Transverse colon (tissue), 4 donors: ENCODE measurements at regions not wholly inside any gene's neighbourhood (a gene's known extent, or its start where the extent isn't known, plus 50 kb on each side); places are given as distances from the start of the nearest gene placed in this dataset.

Source experiments
- DNase-seq: peaks from one replicate; pipeline ENCODE4 v3.0.0-alpha.2; 2019
- H3K27ac ChIP-seq, 4 donors: fragments of 200-600 bp; sonication (generic); 2 replicates each; pipeline ENCODE4 v1.5.1; 2016 to 2018; ENCODE audit warnings: inconsistent platforms in 4 of 4
- H3K27me3 ChIP-seq: fragments of 200-600 bp; sonication (generic); 2 replicates; pipeline ENCODE4 v1.5.1; 2017; ENCODE audit warnings: inconsistent platforms
- H3K36me3 ChIP-seq, 4 donors: fragments of 200-600 bp; sonication (generic); 2 replicates each; pipeline ENCODE4 v1.5.1; 2017 to 2019; ENCODE audit warnings: inconsistent platforms in 4 of 4
- H3K4me1 ChIP-seq, 4 donors: fragments of 200-600 bp; sonication (generic); 2 replicates each; pipeline ENCODE4 v1.5.1; 2017 to 2020; ENCODE audit warnings: inconsistent platforms in 4 of 4
- H3K4me3 ChIP-seq, 4 donors: fragments of 200-600 bp; sonication (generic); 1 replicate in 1 of 4; 2 replicates in 3 of 4; pipeline versions ENCODE4 v1.5.1 to v1.6.1; 2017 to 2019; ENCODE audit warnings: inconsistent platforms in 4 of 4
- H3K9me3 ChIP-seq, 2 donors: fragments of 200-600 bp; sonication (generic); 2 replicates each; pipeline ENCODE4 v1.5.1; 2017 to 2019; ENCODE audit warnings: inconsistent platforms in 2 of 2
- CTCF ChIP-seq, 5 experiments: fragments of 200-600 bp in 3 of 5; fragments of 450-650 bp in 2 of 5; sonication (generic) in 3 of 5; IDR thresholded peaks; 1 replicate in 2 of 5; 2 replicates in 3 of 5; pipeline ENCODE4 v1.5.1; 2016 to 2017; ENCODE audit warnings: antibody characterized with exemption in 5 of 5, inconsistent platforms in 3 of 5, mild to moderate bottlenecking in 2 of 5, moderate library complexity in 1 of 5
- EP300 ChIP-seq: sonication (generic); formaldehyde crosslinking; IDR thresholded peaks from one replicate; pipeline ENCODE4 v1.6.1; 2017; ENCODE audit warnings: antibody characterized with exemption, low read depth
- POLR2A ChIP-seq: fragments of 450-650 bp; IDR thresholded peaks from one replicate; pipeline ENCODE4 v1.6.1; 2016; ENCODE audit warnings: antibody characterized with exemption, mild to moderate bottlenecking, moderate library complexity
- POLR2AphosphoS5 ChIP-seq, 3 donors: sonication (generic); formaldehyde crosslinking; IDR thresholded peaks; one replicate each; pipeline ENCODE4 v1.6.1; 2016; ENCODE audit warnings: antibody characterized with exemption in 3 of 3
- WGBS, 2 donors: methylation state at CpG; one replicate each; pipeline ENCODE4 v1.1.5; 2018; ENCODE audit warnings: low coverage in 1 of 2; 5-methylcytosine and 5-hydroxymethylcytosine counted together
- in situ Hi-C, 4 donors: fragments of 200-750 bp; cut with MboI; loops; one replicate each; pipeline versions ENCODE4 v1.15.0 to v1.15.1; 2017; ENCODE audit warnings: low sequenced_read_pairs in 3 of 4, low pct_ligation_motif_present in 1 of 4, low pct_unique_long_range_greater_than_20kb in 1 of 4
- intact Hi-C: fragments of 100-400 bp; cut with DNase I; formaldehyde crosslinking; loops from one replicate; pipeline ENCODE4 v1.15.1; 2023; ENCODE audit warnings: low total_unique reads

DNA sequence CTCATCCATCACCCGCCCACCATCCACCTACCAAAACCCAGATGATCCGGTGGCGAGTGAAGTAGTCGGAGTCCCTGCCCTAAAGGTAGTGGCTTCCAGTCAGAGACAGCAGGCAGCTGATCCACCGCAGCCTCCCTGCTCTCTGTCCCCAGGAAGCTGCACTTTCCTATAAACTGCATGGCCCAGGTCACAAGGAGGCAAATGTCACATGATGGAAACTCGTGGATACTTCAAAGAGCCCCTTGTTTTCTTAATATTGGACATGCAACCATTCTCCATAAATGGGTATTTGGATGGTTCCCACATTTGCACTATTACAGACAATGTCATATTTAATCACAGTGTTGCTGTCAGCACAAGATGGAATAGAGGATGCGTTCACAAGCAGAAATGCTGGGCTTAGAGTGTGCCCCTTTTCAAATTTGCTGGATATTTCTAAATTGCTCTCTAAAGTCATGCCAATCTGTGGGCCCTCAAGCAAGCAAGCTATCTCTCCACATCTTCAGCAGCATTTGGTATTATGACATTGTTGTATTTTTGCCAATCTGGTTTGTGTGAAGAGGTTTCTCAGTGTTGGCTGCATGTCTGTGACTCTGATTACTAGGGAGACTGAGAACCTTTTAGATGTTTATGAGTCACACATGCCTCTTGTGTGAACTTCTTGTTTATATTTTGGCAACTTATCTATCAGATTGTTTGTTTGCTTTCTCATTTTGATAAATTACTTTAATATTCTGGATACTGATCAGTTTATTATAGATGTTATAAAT is 822.0 kb downstream of the TNS3 start:
- in situ Hi-C loops (no loop called here), intact Hi-C loops (no loop called here)
- TF ChIP-seq EP300 (no peak), POLR2AphosphoS5 (IDR thresholded peaks at IDR 0.05) (no peak), POLR2A (no peak)
- no peaks in the 10 kb centered on the region for H3K36me3 ChIP-seq
- DNase-seq = no peak
- no peaks in the 10 kb centered on the region for H3K9me3 ChIP-seq
- no peaks in the 10 kb centered on the region for H3K4me1 ChIP-seq
- no peak overlapping the region for H3K27ac ChIP-seq
- no peak overlapping the region for H3K4me3 ChIP-seq
- H3K27me3 ChIP-seq = no peaks in the 10 kb centered on the region
- WGBS, 2 donors = 85% methylated on average over 7 of the region's 7 CpGs; no CpG with 5 or more reads in 1 of the 2 donors

GRCh38 chr7:46756996-46757395 is 824.9 kb downstream of the TNS3 start:
- Histone ChIP-seq H3K27ac (no peak overlapping the region), H3K9me3 (no peaks in the 10 kb centered on the region), H3K36me3 (no peaks in the 10 kb centered on the region), H3K4me1 (peaks cover 0 to 9% (median 0%) of the 10 kb centered on the region in 4 donors), H3K4me3 (no peak overlapping the region), H3K27me3 (no peaks in the 10 kb centered on the region)
- no peak for DNase-seq
- in situ Hi-C loops (no loop called here), intact Hi-C loops (no loop called here)
- WGBS, 2 donors = 71 to 79% methylated on average over 4 of the region's 4 CpGs
- no peak for TF ChIP-seq POLR2AphosphoS5 (IDR thresholded peaks at IDR 0.05)
- TF ChIP-seq POLR2A = no peak
- TF ChIP-seq EP300 = no peak
- TF ChIP-seq CTCF (IDR thresholded peaks at IDR 0.05) = no peak

DNA sequence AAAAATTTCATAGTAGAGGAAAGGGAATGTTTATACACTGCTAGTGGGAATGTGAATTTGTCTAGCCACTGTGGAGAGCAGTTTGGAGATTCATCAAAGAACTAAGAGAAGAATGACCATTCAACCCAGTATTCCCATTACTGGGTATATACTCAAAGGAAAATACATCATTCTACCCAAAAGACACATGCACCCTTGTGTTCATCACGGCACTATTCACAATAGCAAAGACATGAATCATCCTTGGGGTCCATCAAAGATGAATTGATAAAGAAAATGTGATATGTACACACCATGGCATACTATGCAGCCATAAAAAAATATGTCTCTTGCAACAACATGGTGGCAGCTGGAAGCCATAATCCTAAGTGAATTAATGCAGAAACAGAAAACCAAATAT is 825.7 kb downstream of the TNS3 start:
- Histone ChIP-seq H3K36me3 (no peaks in the 10 kb centered on the region), H3K4me3 (no peak overlapping the region), H3K27ac (no peak overlapping the region), H3K4me1 (peaks cover 0 to 10% (median 0%) of the 10 kb centered on the region in 4 donors), H3K27me3 (no peaks in the 10 kb centered on the region), H3K9me3 (no peaks in the 10 kb centered on the region)
- WGBS, 2 donors = 43 to 84% methylated on average over 1 of the region's 1 CpG
- in situ Hi-C loops = no loop called here
- DNase-seq = no peak
- intact Hi-C loops = no loop called here
- no peak for TF ChIP-seq CTCF (IDR thresholded peaks at IDR 0.05)
- TF ChIP-seq POLR2A = no peak
- TF ChIP-seq EP300 = no peak
- no peak for TF ChIP-seq POLR2AphosphoS5 (IDR thresholded peaks at IDR 0.05)

DNA sequence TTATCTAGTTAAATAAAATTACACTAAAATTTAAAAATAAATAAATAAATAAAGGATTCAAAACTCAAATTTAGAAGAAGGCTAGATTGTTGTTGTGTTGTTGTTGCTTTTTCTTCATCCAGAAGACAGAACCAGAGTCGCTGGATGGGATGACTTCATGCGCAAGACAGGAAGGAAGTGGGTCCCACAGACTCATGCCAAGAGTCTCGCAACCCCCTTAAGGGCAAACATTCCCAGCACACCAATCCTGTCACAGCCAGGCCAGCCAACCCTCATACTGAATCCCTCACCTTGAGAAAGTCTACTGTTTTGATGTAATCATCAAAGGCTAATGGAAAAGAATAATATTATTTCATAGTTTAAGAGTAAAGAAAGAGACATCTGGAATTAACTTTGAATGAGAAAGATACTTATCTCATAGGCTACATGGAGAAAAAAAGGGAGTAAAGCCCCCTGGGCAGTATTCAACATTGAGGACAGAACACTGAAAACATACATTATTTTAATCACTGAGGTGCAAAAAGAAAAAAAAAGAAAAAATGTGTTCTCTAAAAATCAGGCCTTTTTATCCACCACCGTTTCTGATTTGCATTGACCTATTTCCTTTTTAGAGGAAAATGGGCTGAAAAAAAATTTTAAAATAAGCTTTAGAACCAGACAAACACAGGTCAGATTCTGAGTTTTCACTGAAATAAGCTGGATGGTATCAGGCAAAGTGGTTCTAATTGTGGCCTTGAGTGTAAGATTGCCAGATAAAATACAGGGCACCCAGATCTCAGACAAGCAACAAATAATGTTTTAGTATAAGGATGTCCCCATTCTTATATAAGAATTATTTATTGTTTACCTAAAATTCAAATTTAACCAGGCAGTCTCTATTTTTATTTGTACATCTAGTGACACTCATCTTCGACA is 826.5 kb downstream of the TNS3 start:
- in situ Hi-C loops = no loop called here
- TF ChIP-seq POLR2AphosphoS5 (IDR thresholded peaks at IDR 0.05) = no peak
- TF ChIP-seq CTCF (IDR thresholded peaks at IDR 0.05) = no peak
- no peak for TF ChIP-seq POLR2A
- no peak for TF ChIP-seq EP300
- no peaks in the 10 kb centered on the region for H3K9me3 ChIP-seq
- peak overlapping the region in 2 of 4 donors; percentile 6 to 33 for H3K27ac ChIP-seq
- no peak overlapping the region for H3K4me3 ChIP-seq
- DNase-seq = no peak
- intact Hi-C loops = no loop called here
- 76 to 81% methylated on average over 5 of the region's 5 CpGs for WGBS, 2 donors
- no peaks in the 10 kb centered on the region for H3K27me3 ChIP-seq
- H3K4me1 ChIP-seq = peaks cover 0 to 10% (median 0%) of the 10 kb centered on the region in 4 donors
- H3K36me3 ChIP-seq = no peaks in the 10 kb centered on the region
